Loucy (cell line): ENCODE measurements at regions not wholly inside any gene's neighbourhood (a gene's known extent, or its start where the extent isn't known, plus 50 kb on each side); places are given as distances from the start of the nearest gene placed in this dataset.

Source experiments
- H2AFZ ChIP-seq: fragments of 200-600 bp; sonication (generic); 2 replicates; pipeline ENCODE4 v1.6.0; 2016; ENCODE audit warnings: antibody characterized with exemption, mild to moderate bottlenecking, low read length, moderate library complexity
- H3F3A ChIP-seq: fragments of 200-600 bp; 2 replicates; pipeline ENCODE4 v1.6.0; 2016; ENCODE audit warnings: antibody characterized with exemption, low read depth, mild to moderate bottlenecking
- H3K27me3 ChIP-seq: fragments of 200-600 bp; sonication (generic); 2 replicates; pipeline ENCODE4 v1.6.1; 2014; ENCODE audit warnings: low read length, mild to moderate bottlenecking; ENCODE audit not compliant: insufficient read depth, poor library complexity, severe bottlenecking
- H3K36me3 ChIP-seq: fragments of 200-600 bp; sonication (generic); 2 replicates; pipeline ENCODE4 v1.6.1; 2016; ENCODE audit warnings: low read length; ENCODE audit not compliant: insufficient read depth
- H3K4me1 ChIP-seq: fragments of 200-600 bp; sonication (generic); 2 replicates; pipeline ENCODE4 v1.5.1; 2014; ENCODE audit warnings: low read length, mild to moderate bottlenecking; ENCODE audit not compliant: insufficient read depth, poor library complexity, severe bottlenecking
- H3K4me2 ChIP-seq: fragments of 200-600 bp; sonication (generic); 2 replicates; pipeline ENCODE4 v1.6.0; 2014; ENCODE audit warnings: antibody characterized with exemption, low read length, low read depth, mild to moderate bottlenecking; ENCODE audit not compliant: poor library complexity, severe bottlenecking
- H3K4me3 ChIP-seq: fragments of 200-600 bp; sonication (generic); 2 replicates; pipeline ENCODE4 v1.5.1; 2014; ENCODE audit warnings: low read length, mild to moderate bottlenecking, mixed read lengths; ENCODE audit not compliant: poor library complexity, severe bottlenecking
- H3K79me2 ChIP-seq: fragments of 200-600 bp; sonication (generic); 2 replicates; pipeline ENCODE4 v1.6.1; 2014; ENCODE audit warnings: low read length; ENCODE audit not compliant: insufficient read depth
- H3K9ac ChIP-seq: fragments of 200-600 bp; sonication (generic); 2 replicates; pipeline ENCODE4 v1.6.0; 2014; ENCODE audit warnings: mild to moderate bottlenecking, low read depth, low read length, moderate library complexity; ENCODE audit not compliant: poor library complexity, severe bottlenecking
- H3K9me2 ChIP-seq: fragments of 200-600 bp; sonication (generic); replicated peaks from 2 replicates; pipeline ENCODE4 v1.6.1; 2016; ENCODE audit warnings: low read depth, low read length, mixed read lengths
- H3K9me3 ChIP-seq: fragments of 200-600 bp; sonication (generic); 2 replicates; pipeline ENCODE4 v1.6.1; 2014; ENCODE audit warnings: mild to moderate bottlenecking, antibody characterized with exemption, low read length, low read depth; ENCODE audit not compliant: insufficient read depth
- H4K20me1 ChIP-seq: fragments of 200-600 bp; sonication (generic); 2 replicates; pipeline ENCODE4 v1.6.0; 2014; ENCODE audit warnings: antibody characterized with exemption, low read length, mild to moderate bottlenecking; ENCODE audit not compliant: insufficient read depth, poor library complexity, severe bottlenecking
- EZH2phosphoT487 ChIP-seq: fragments of 200-600 bp; IDR thresholded peaks from 2 replicates; pipeline ENCODE4 v1.6.1; 2018; ENCODE audit warnings: antibody characterized with exemption, mild to moderate bottlenecking, moderate library complexity, borderline replicate concordance
- TF ChIP-seq, protein P1 (sequence below): fragments of 200-600 bp; sonication (generic); conservative IDR thresholded peaks from 2 replicates; pipeline ENCODE4 v1.5.1; 2014; ENCODE audit warnings: mild to moderate bottlenecking, antibody characterized with exemption, low read length

DNA sequence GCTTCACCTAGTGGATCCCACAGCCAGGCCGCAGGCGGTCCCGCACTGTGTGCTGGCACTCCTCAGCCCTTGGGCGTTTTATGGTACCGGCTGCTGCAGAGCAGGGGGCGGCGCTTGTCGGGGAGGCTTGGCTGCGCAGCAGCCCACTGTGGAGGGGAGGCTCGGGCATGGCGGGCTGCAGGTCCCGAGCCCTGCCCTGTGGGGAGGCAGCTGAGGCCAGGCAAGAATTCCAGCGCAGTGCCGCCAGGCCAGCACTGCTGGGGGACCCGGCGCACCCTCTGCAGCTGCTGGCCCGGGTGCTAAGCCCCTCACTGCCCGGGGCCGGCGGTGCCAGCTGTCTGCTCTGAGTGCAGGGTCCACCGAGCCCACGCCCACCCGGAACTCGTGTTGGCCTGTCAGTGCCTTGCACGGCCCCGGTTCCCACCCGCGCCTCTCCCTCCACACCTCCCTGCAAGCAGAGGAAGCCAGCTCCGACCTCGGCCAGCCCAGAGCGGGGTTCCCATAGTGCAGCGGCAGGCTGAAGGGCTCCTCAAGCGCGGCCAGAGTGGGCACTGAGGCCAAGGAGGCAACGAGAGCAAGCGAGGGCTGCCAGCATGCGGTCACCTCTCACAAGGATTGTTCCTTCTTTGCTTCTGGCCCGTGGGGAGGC, 435.0 kb upstream of the ATP10A start:
- Histone ChIP-seq H3K79me2 (no peaks in the 10 kb centered on the region), H3K36me3 (no peaks in the 10 kb centered on the region), H3K27me3 (no peaks in the 10 kb centered on the region), H4K20me1 (no peaks in the 10 kb centered on the region), H3F3A (no peaks in the 10 kb centered on the region), H3K4me3 (no peak overlapping the region), H3K4me2 (no peak overlapping the region), H3K9ac (no peak overlapping the region), H3K4me1 (no peaks in the 10 kb centered on the region), H2AFZ (no peak overlapping the region), H3K9me2 (no peaks in the 10 kb centered on the region), H3K9me3 (peaks cover 4% of the 10 kb centered on the region)
- TF ChIP-seq, protein P1, sequence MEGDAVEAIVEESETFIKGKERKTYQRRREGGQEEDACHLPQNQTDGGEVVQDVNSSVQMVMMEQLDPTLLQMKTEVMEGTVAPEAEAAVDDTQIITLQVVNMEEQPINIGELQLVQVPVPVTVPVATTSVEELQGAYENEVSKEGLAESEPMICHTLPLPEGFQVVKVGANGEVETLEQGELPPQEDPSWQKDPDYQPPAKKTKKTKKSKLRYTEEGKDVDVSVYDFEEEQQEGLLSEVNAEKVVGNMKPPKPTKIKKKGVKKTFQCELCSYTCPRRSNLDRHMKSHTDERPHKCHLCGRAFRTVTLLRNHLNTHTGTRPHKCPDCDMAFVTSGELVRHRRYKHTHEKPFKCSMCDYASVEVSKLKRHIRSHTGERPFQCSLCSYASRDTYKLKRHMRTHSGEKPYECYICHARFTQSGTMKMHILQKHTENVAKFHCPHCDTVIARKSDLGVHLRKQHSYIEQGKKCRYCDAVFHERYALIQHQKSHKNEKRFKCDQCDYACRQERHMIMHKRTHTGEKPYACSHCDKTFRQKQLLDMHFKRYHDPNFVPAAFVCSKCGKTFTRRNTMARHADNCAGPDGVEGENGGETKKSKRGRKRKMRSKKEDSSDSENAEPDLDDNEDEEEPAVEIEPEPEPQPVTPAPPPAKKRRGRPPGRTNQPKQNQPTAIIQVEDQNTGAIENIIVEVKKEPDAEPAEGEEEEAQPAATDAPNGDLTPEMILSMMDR, result no peak

DNA sequence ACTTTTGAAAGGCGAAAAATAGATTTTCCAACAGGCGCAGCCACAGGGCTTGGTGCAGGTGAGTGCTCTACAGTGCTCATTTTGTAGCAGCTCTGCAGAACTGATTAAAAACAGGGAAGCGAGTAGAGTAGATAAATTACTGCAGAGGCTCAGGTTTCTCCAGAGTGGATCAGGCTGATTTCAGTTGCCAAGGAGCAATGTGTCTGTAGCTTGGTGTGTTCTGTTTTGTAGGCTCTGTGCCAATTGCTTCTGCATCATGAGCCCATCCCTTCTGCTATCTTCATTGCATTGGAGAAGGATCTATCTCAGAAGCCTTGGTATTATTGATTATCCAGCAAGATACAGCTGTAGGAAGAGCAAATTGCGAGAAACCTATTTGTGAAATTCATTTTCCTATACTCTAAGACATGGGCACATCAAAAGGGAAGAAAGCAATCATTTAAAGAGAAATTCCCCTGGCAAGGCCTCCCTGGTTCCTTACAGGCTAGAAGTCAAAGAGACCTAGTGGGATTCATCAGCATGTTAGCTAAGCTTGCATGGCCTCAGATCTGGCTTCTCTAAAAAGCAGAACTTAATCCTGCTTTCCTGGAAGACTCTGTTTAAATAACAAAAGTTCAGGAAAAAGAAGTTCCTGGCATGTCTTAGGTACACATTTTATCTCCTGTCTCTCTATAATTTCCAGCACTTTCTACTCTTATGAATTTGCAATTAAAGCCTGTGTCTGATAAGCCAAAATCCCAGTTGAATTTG, 432.4 kb upstream of the ATP10A start:
- Histone ChIP-seq H3K9me2 (no peaks in the 10 kb centered on the region), H3K4me2 (no peak overlapping the region), H3K27me3 (no peaks in the 10 kb centered on the region), H3K9me3 (peaks cover 10% of the 10 kb centered on the region; the same call in 1 of the 2 replicates), H3K79me2 (no peaks in the 10 kb centered on the region), H3K36me3 (no peaks in the 10 kb centered on the region), H4K20me1 (no peaks in the 10 kb centered on the region), H3F3A (no peaks in the 10 kb centered on the region), H3K4me1 (no peaks in the 10 kb centered on the region), H3K9ac (no peak overlapping the region), H2AFZ (no peak overlapping the region), H3K4me3 (no peak overlapping the region)
- TF ChIP-seq, protein P1, result no peak
- no peak for TF ChIP-seq EZH2phosphoT487

DNA sequence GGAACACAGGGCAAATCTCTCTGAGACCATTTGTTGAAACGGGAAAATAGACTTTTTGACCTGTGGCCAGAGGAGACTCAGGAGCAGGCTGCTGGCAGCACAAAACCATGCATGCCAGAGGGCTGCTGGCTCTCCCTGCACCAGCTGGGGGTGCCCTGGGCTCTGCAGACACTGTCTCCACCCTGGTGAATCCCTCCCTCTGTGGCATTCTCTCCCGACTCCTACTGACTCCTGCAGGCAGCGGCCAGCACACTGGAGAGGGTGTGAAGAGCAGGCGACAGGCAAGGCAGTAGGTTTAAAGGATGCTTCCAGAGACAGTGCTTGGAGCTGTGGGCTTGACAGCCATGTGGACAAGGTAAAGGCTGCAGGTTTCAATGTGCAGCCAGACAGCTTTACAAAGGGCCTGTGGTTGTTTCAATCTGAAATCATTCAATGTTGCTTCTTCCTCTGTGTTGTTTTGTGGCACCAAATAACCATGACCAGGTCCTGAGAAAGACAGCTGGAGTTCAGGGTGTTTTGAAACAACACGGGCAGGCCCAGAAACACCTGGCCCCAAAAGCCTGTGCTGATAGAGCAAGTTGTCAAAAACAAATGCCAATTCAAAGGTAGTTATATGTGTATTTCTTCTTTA, 431.0 kb upstream of the ATP10A start:
- no peaks in the 10 kb centered on the region for H3K79me2 ChIP-seq
- H3K4me3 ChIP-seq, result no peak overlapping the region
- no peaks in the 10 kb centered on the region for H3K36me3 ChIP-seq
- H3K9me3 ChIP-seq, result peaks cover 10% of the 10 kb centered on the region; the same call in 1 of the 2 replicates
- no peaks in the 10 kb centered on the region for H3K9me2 ChIP-seq
- H3K4me2 ChIP-seq, result no peak overlapping the region
- TF ChIP-seq EZH2phosphoT487, result no peak
- TF ChIP-seq, protein P1, result no peak
- H2AFZ ChIP-seq, result no peak overlapping the region
- no peaks in the 10 kb centered on the region for H3K4me1 ChIP-seq
- H3K27me3 ChIP-seq, result no peaks in the 10 kb centered on the region
- H3K9ac ChIP-seq, result no peak overlapping the region
- H3F3A ChIP-seq, result no peaks in the 10 kb centered on the region
- H4K20me1 ChIP-seq, result no peaks in the 10 kb centered on the region
